ENCODE measurements at regions not wholly inside any gene's neighbourhood (a gene's known extent, or its start where the extent isn't known, plus 50 kb on each side); places are given as distances from the start of the nearest gene placed in this dataset.

DNA sequence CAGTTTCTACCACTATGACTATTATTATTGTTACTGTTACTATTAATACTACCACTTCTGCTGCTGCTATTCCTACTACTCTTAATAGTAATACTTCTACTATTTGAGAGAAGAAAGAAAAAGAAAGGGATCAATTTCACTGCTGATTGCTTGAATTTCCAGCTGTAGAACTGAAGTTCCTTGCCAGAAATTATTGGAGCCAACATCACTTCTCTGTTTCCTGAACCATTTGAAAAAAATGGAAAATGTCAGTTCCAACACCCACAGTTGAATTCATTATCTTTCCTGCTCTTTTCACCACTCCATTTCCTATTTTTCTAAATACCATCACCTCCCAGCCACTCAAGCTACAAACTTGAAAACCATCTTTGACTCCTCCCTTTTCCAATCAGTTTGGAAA, 54.1 kb upstream of the PIK3C2G start:
- TF ChIP-seq, protein P1, sequence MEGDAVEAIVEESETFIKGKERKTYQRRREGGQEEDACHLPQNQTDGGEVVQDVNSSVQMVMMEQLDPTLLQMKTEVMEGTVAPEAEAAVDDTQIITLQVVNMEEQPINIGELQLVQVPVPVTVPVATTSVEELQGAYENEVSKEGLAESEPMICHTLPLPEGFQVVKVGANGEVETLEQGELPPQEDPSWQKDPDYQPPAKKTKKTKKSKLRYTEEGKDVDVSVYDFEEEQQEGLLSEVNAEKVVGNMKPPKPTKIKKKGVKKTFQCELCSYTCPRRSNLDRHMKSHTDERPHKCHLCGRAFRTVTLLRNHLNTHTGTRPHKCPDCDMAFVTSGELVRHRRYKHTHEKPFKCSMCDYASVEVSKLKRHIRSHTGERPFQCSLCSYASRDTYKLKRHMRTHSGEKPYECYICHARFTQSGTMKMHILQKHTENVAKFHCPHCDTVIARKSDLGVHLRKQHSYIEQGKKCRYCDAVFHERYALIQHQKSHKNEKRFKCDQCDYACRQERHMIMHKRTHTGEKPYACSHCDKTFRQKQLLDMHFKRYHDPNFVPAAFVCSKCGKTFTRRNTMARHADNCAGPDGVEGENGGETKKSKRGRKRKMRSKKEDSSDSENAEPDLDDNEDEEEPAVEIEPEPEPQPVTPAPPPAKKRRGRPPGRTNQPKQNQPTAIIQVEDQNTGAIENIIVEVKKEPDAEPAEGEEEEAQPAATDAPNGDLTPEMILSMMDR (conservative IDR thresholded peaks at IDR 0.05; ENCODE audit: low read depth, low read length): no peak
- TF ChIP-seq MXI1 (IDR thresholded peaks at IDR 0.05; ENCODE audit: borderline replicate concordance, low read depth, low read length): no peak
